ENCODE measurements at regions not wholly inside any gene's neighbourhood (a gene's known extent, or its start where the extent isn't known, plus 50 kb on each side); places are given as distances from the start of the nearest gene placed in this dataset.

DNA sequence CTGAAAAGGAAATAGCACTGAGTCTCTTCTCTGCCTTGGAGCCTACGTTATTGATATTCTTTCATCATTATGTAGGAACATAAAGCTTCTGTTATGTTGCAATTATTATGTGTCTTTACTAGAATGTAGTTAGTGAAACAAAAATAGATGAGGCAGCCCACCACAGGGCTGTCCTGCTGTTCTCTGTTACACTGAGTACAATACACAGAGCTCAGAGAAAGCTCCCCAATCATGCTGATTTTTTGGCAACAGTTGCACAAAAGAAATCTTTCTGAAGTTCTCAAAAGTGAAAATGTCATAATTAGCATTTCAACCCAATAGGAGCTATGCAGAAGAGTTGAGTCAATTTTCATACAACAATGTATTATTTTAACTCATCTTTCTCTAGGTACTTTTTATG, 119.5 kb downstream of the EFNB2 start:
- TF ChIP-seq CTCF (IDR thresholded peaks at IDR 0.05): no peak
- TF ChIP-seq POLR2A (IDR thresholded peaks at IDR 0.05): no peak
